Lower leg skin (tissue), 4 donors: ENCODE measurements at regions not wholly inside any gene's neighbourhood (a gene's known extent, or its start where the extent isn't known, plus 50 kb on each side); places are given as distances from the start of the nearest gene placed in this dataset.

Experiments
- DNase-seq, 2 donors: peaks; one replicate each; pipeline ENCODE4 v3.0.0-alpha.2; 2019; ENCODE audit warnings: low spot score in 2 of 2
- H3K4me3 ChIP-seq: fragments of 200-600 bp; sonication (generic); 2 replicates; pipeline ENCODE4 v1.5.1; 2017; ENCODE audit warnings: mild to moderate bottlenecking, low read depth; ENCODE audit not compliant: poor library complexity, severe bottlenecking
- CTCF ChIP-seq, 3 donors: fragments of 450-650 bp; IDR thresholded peaks; one replicate each; pipeline ENCODE4 v1.5.1; 2016; ENCODE audit warnings: antibody characterized with exemption in 3 of 3, mild to moderate bottlenecking in 3 of 3, moderate library complexity in 2 of 3
- POLR2A ChIP-seq, 2 donors: fragments of 450-650 bp; IDR thresholded peaks; one replicate each; pipeline ENCODE4 v1.6.1; 2016 to 2017; ENCODE audit warnings: antibody characterized with exemption in 2 of 2, mild to moderate bottlenecking in 1 of 2, moderate library complexity in 1 of 2
- WGBS, 2 donors: methylation state at CpG; one replicate each; pipeline ENCODE4 v1.1.5; 2018; 5-methylcytosine and 5-hydroxymethylcytosine counted together
- intact Hi-C: fragments of 100-400 bp; cut with DNase I; formaldehyde crosslinking; loops from one replicate; pipeline ENCODE4 v1.15.0; 2023; ENCODE audit warnings: low total_unique reads

DNA sequence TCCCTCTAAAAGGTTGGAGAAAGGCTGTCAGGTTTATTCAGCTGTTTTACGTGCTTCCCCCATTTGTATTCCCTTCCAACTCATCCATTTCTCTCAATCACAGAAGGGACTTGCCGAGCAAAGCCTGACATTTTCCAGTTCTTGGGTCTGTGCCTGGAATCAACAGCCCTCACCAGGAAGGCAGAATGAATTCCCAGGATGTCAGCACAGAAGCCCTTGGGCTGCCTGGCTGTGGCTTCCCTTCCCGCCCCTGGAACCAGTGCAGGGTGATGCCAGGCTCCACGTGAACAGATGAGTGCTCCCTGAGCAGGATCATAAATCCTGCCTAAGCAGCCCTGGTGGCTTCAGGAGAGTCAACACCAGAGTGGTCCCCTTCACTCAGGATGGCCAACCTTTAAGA is 86.1 kb upstream of the CD83 start:
- H3K4me3 ChIP-seq: no peak overlapping the region
- intact Hi-C loops: no loop called here
- 30 to 36% methylated on average over 4 of the region's 4 CpGs for WGBS, 2 donors
- TF ChIP-seq CTCF (IDR thresholded peaks at IDR 0.05) (no peak), POLR2A (IDR thresholded peaks at IDR 0.05) (no peak)
- no peak for DNase-seq

GRCh38 chr6:14035071-14035847 is 82.3 kb upstream of the CD83 start:
- TF ChIP-seq CTCF (IDR thresholded peaks at IDR 0.05) (no peak), POLR2A (IDR thresholded peaks at IDR 0.05) (no peak)
- intact Hi-C loops: no loop called here
- no peak for DNase-seq
- no peak overlapping the region for H3K4me3 ChIP-seq
- 41 to 44% methylated on average over 14 of the region's 14 CpGs for WGBS, 2 donors

GRCh38 chr6:14035874-14036273 is 81.7 kb upstream of the CD83 start:
- DNase-seq: no peak
- H3K4me3 ChIP-seq: no peak overlapping the region
- intact Hi-C loops: no loop called here
- TF ChIP-seq POLR2A (IDR thresholded peaks at IDR 0.05) (no peak), CTCF (IDR thresholded peaks at IDR 0.05) (no peak)
- WGBS, 2 donors: 85 to 87% methylated on average over 3 of the region's 3 CpGs

GRCh38 chr6:14036911-14037310 is 80.7 kb upstream of the CD83 start:
- WGBS, 2 donors: 61 to 70% methylated on average over 4 of the region's 4 CpGs
- intact Hi-C loops: no loop called here
- TF ChIP-seq POLR2A (IDR thresholded peaks at IDR 0.05) (no peak), CTCF (IDR thresholded peaks at IDR 0.05) (no peak)
- DNase-seq: no peak
- no peak overlapping the region for H3K4me3 ChIP-seq

DNA sequence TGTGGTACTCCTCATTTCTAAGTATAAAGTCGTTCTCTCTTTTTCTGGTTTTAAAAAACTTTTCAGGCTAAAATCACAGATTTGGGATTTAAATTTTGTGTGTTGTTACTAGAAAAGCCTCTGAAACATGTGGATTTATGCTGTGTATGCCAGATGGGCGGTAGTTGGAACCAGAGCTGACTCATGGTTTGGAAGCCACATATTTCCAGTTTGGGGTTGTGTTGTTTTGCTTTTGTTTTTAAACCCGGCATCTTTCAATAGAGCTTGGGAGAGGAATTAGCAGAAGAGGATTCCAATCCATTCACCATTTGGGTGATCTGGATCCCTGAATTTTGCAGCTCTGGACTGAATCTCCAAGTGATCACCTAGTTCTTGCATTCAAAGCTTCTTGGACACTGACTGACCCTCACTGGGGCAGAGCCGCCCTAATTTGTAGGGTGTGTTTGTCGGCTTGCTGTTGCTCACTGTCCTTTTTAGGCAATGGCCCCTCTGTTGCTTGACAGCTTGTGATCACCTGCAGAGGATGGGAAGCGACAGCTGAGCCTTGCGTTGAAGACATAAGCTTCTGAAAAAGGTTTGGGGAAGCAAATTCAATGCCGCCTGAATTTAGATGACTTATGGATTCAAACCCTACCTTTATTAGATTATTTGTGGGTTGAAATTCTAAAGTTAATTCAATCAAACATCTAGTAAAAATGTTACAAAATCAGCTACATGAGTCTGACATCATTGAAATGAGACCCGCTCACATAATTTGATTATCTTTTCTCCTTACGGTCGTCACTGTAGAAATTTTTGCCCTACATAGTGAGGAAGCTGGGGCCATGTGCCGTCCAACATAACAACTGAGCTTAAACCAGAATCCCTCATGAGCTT is 79.9 kb upstream of the CD83 start:
- intact Hi-C loops: no loop called here
- H3K4me3 ChIP-seq: no peak overlapping the region
- DNase-seq: no peak
- TF ChIP-seq CTCF (IDR thresholded peaks at IDR 0.05): no peak
- TF ChIP-seq POLR2A (IDR thresholded peaks at IDR 0.05): no peak
- 64 to 74% methylated on average over 12 of the region's 12 CpGs for WGBS, 2 donors
